Activated T-helper 2 cell treated with anti-CD3 and anti-CD28 coated beads, Interferon-gamma antibody, Interleukin-2, Interleukin-4, amounts not matched to agents 10 μg/mL and 5 μg/mL and 100 μg/mL, durations not matched to agents 14 hours and 24 hours and 36 hours (primary cell): ENCODE measurements at regions not wholly inside any gene's neighbourhood (a gene's known extent, or its start where the extent isn't known, plus 50 kb on each side); places are given as distances from the start of the nearest gene placed in this dataset.

Experiments
- DNase-seq: peaks from one replicate; pipeline ENCODE4 v3.0.0; 2021; ENCODE audit warnings: low spot score
- H3K27ac Mint-ChIP-seq: one replicate; pipeline ENCODE4 v1.8.0; 2021; ENCODE audit warnings: mixed read lengths
- H3K27me3 Mint-ChIP-seq: one replicate; pipeline ENCODE4 v1.8.0; 2021; ENCODE audit warnings: low read depth, mixed read lengths
- H3K36me3 Mint-ChIP-seq: one replicate; pipeline ENCODE4 v1.8.0; 2021; ENCODE audit warnings: low read depth, mixed read lengths
- H3K4me1 Mint-ChIP-seq: one replicate; pipeline ENCODE4 v1.8.0; 2021; ENCODE audit warnings: low read depth, mixed read lengths
- H3K4me3 Mint-ChIP-seq: one replicate; pipeline ENCODE4 v1.8.0; 2021; ENCODE audit warnings: low read depth, mild to moderate bottlenecking, moderate library complexity, mixed read lengths
- H3K9me3 Mint-ChIP-seq: one replicate; pipeline ENCODE4 v1.8.0; 2021; ENCODE audit warnings: mixed read lengths
- intact Hi-C: fragments of 100-400 bp; cut with micrococcal nuclease; formaldehyde crosslinking; loops from one replicate; pipeline ENCODE4 v1.15.1; 2023

GRCh38 chr2:7915302-7916091, 766.4 kb upstream of the ID2 start:
- no peak overlapping the region for H3K4me3 Mint-ChIP-seq
- H3K9me3 Mint-ChIP-seq: peaks cover 4% of the 10 kb centered on the region
- H3K36me3 Mint-ChIP-seq: peaks cover 9% of the 10 kb centered on the region
- H3K27me3 Mint-ChIP-seq: no peaks in the 10 kb centered on the region
- no peak for DNase-seq
- intact Hi-C loops: no loop called here
- no peak overlapping the region for H3K27ac Mint-ChIP-seq
- peaks cover 7% of the 10 kb centered on the region for H3K4me1 Mint-ChIP-seq

GRCh38 chr2:7916670-7917069, 765.2 kb upstream of the ID2 start:
- H3K4me1 Mint-ChIP-seq: peaks cover 7% of the 10 kb centered on the region
- no peak for DNase-seq

GRCh38 chr2:7919510-7919909, 762.3 kb upstream of the ID2 start:
- Mint-ChIP-seq H3K27ac (no peak overlapping the region), H3K4me3 (no peak overlapping the region), H3K9me3 (peaks cover 15% of the 10 kb centered on the region), H3K4me1 (peaks cover 14% of the 10 kb centered on the region), H3K27me3 (no peaks in the 10 kb centered on the region), H3K36me3 (peaks cover 18% of the 10 kb centered on the region)
- no peak for DNase-seq
- intact Hi-C loops: no loop called here

More at GRCh38 chr2:7916670-7917069, 765.2 kb upstream of the ID2 start:
- intact Hi-C loops: no loop called here
- peaks cover 9% of the 10 kb centered on the region for H3K36me3 Mint-ChIP-seq
- no peaks in the 10 kb centered on the region for H3K27me3 Mint-ChIP-seq
- no peak overlapping the region for H3K27ac Mint-ChIP-seq
- no peak overlapping the region for H3K4me3 Mint-ChIP-seq
- H3K9me3 Mint-ChIP-seq: peaks cover 4% of the 10 kb centered on the region

DNA sequence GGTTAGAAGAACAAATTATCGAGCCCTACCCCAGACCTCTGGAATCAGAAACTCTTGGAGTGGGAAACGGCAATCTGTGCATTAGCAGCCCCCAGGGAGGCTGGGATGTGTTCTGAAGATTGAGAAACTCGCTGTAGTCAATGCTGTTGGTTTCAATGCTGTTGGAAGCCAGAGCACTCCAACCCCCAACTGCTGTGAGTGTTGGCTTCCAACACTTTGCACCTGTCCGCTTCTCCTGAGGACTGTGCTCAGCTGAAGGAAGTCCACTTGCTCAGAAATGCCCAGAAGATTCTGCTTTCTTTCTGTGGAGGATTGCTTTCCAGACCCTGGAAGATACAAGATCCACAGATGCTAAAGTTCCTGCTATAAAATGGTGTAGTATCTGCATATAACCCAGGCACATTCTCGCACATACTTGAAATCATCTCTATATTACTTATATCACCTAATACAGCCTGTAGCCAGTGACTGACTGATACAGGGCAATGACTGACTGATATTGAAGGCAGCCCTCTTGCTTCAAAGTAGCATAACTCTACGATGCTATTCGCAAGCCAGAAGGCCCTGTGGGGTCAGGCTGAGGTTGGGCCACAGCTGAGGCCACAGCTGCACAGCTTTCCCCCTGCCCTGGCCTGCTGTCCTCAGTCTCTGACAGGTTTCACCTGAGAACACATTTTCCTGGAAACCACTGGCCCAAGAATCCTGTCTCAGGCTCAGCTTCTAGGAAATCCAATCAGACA, 757.7 kb upstream of the ID2 start:
- Mint-ChIP-seq H3K9me3 (peaks cover 24% of the 10 kb centered on the region), H3K36me3 (peaks cover 26% of the 10 kb centered on the region), H3K4me1 (peaks cover 11% of the 10 kb centered on the region), H3K27me3 (no peaks in the 10 kb centered on the region), H3K4me3 (no peak overlapping the region), H3K27ac (no peak overlapping the region)
- DNase-seq: no peak
- intact Hi-C loops: no loop called here

GRCh38 chr2:7925506-7925905, 756.4 kb upstream of the ID2 start:
- intact Hi-C loops: no loop called here
- no peak for DNase-seq
- Mint-ChIP-seq H3K4me3 (no peak overlapping the region), H3K36me3 (peaks cover 28% of the 10 kb centered on the region), H3K27me3 (no peaks in the 10 kb centered on the region), H3K9me3 (peaks cover 20% of the 10 kb centered on the region), H3K27ac (no peak overlapping the region), H3K4me1 (peaks cover 16% of the 10 kb centered on the region)

DNA sequence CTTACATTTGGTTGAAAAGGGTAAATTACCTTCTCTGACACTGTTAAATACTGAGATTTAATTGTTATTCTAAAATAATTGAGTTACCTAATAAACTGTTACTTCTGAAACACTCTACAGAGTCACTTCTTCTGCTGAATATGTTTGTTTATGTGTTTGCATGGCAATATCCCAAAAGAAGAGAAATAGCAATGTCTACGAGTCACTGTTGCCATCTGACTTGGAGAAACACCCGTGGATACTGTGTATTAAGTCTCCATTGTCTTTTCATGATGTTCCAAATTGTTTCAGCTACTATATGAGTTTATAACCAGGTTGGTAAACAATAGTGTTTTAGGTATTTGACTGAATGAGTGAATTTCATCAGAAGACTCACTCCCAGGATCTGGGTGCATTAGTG, 754.2 kb upstream of the ID2 start:
- Mint-ChIP-seq H3K27ac (peak overlapping the region; percentile 27), H3K9me3 (peaks cover 32% of the 10 kb centered on the region), H3K4me3 (no peak overlapping the region), H3K36me3 (peaks cover 43% of the 10 kb centered on the region), H3K27me3 (no peaks in the 10 kb centered on the region), H3K4me1 (peaks cover 35% of the 10 kb centered on the region)
- no peak for DNase-seq
- intact Hi-C loops: no loop called here

- intact Hi-C loops: no loop called here
- Mint-ChIP-seq H3K4me1 (peaks cover 37% of the 10 kb centered on the region), H3K27ac (peak overlapping the region; percentile 29), H3K4me3 (no peak overlapping the region), H3K9me3 (peaks cover 32% of the 10 kb centered on the region), H3K27me3 (no peaks in the 10 kb centered on the region), H3K36me3 (peaks cover 48% of the 10 kb centered on the region)
- DNase-seq: no peak
Measured at GRCh38 chr2:7929281-7929680, 752.6 kb upstream of the ID2 start.

DNA sequence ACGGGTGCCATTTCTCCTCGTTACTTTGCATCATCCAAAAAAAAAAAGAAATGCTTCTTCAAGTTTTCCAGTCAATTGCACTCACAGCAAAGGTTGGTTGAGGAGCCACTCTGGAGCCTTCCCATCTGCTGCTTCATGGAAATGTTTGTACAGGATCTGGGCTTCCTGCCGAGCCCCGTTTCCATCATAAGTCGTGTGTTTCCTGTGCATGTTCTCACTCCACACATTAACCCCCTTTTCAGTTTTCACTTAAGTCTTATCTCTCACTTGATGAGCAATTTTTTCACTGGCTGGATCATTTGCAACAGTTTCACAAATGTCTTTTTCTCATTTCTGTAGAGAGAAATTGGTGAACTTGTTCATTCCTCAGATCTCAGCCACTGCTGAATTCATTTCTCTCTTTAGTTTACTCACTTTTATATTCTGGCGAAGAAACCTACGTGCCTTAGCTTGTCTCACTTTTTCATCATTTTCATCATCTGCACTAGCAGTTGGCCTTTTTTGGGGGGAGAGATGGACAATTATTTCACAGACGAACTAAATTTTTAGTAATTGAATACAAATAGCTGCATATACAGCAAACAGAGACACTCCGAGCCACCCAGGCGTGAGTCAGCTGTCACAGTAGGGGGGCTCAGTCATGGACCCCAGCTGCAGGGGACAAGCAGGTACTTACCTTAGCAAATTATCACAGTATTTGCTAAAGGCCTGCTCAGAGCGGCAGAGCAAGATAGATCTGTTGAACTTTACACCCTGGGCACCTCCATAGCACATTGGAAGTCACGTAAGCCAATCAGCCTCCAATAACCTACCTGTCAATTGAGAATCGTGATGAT, 750.8 kb upstream of the ID2 start:
- no peak for DNase-seq
- Mint-ChIP-seq H3K27ac (peak overlapping the region; percentile 85), H3K9me3 (peaks cover 33% of the 10 kb centered on the region), H3K36me3 (peaks cover 61% of the 10 kb centered on the region), H3K27me3 (no peaks in the 10 kb centered on the region), H3K4me3 (peak overlapping the region; percentile 17), H3K4me1 (peaks cover 36% of the 10 kb centered on the region)
- intact Hi-C loops: loop anchor here (1.0 to 10.0 kb wide), 18 partner anchors 8 to 750 kb away; no protein-coding TSS in a partner anchor

DNA sequence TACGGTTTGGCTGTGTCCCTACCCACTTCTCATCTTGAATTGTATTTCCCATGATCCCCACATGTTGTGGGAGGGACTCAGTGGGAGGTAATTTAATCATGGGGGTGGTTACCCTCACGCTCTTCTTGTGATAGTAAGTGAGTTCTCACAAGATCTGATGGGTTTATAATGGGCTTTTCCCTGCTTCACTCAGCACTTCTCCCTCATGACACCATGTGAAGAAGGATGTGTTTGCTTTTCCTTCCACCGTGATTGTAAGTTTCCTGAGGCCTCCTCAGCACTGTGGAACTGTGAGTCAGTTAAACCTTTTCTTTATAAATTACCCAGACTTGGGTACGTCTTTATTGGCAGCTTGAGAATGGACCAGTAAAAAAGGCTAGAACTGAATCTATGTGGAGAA, 750.0 kb upstream of the ID2 start:
- peaks cover 65% of the 10 kb centered on the region for H3K36me3 Mint-ChIP-seq
- H3K27ac Mint-ChIP-seq: peak overlapping the region; percentile 85
- DNase-seq: no peak
- H3K4me3 Mint-ChIP-seq: peak overlapping the region; percentile 46
- H3K9me3 Mint-ChIP-seq: peaks cover 33% of the 10 kb centered on the region
- intact Hi-C loops: loop anchor here (1.0 to 10.0 kb wide), 17 partner anchors 7 to 749 kb away; no protein-coding TSS in a partner anchor
- no peaks in the 10 kb centered on the region for H3K27me3 Mint-ChIP-seq
- H3K4me1 Mint-ChIP-seq: peaks cover 41% of the 10 kb centered on the region

DNA sequence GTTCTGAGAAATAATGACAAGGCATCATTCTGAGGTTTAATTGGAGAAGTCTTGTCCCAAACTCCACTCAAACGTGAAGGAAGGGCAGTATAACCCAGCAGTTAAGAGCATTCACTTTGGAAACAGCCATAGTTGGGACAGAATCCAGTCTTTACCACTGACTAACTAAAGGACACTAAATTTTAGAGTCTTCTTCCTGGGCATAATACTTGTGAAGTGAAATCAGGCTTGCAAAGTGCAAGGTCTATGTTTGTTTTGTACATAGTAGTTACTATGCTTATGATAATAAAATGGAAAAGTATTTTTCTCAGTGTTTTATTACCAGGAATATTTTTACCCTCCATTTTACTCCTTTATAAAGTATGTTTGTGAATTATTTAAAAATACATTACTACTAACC, 748.2 kb upstream of the ID2 start:
- DNase-seq: no peak
- Mint-ChIP-seq H3K36me3 (peaks cover 63% of the 10 kb centered on the region), H3K27ac (peak overlapping the region; percentile 81), H3K9me3 (peaks cover 29% of the 10 kb centered on the region), H3K4me3 (peak overlapping the region; percentile 62), H3K27me3 (no peaks in the 10 kb centered on the region), H3K4me1 (peaks cover 44% of the 10 kb centered on the region)
- intact Hi-C loops: loop anchor here (5.0 to 10.0 kb wide), 7 partner anchors 176 to 671 kb away; no protein-coding TSS in a partner anchor

- no peak for DNase-seq
- no peak overlapping the region for H3K27ac Mint-ChIP-seq
- H3K4me1 Mint-ChIP-seq: peaks cover 45% of the 10 kb centered on the region
- peaks cover 28% of the 10 kb centered on the region for H3K9me3 Mint-ChIP-seq
- no peak overlapping the region for H3K4me3 Mint-ChIP-seq
- no peaks in the 10 kb centered on the region for H3K27me3 Mint-ChIP-seq
- intact Hi-C loops: loop anchor here (5.0 to 10.0 kb wide), 7 partner anchors 177 to 670 kb away; no protein-coding TSS in a partner anchor
- peaks cover 60% of the 10 kb centered on the region for H3K36me3 Mint-ChIP-seq
Measured at GRCh38 chr2:7934476-7934875, 747.4 kb upstream of the ID2 start.

DNA sequence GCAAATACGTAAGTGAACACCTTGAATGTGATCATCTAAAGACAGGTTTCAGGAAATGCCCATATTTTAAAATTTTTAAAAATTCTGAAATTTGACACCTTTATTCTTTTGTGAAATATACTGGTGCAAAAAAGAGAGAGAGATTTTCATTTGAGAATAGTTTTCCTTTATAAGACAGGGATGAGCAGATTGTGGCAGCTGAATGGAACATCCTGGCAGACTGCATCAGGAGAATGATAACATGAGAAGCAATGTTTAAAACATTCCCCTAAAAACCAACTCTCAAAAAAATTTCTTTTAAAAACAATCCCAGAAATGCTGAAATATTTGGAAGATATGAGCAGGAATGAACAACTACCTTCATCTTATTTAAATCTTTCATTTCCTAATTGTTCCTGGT, 744.8 kb upstream of the ID2 start:
- no peak overlapping the region for H3K4me3 Mint-ChIP-seq
- H3K27me3 Mint-ChIP-seq: no peaks in the 10 kb centered on the region
- peaks cover 26% of the 10 kb centered on the region for H3K9me3 Mint-ChIP-seq
- DNase-seq: no peak
- H3K27ac Mint-ChIP-seq: no peak overlapping the region
- peaks cover 55% of the 10 kb centered on the region for H3K36me3 Mint-ChIP-seq
- peaks cover 45% of the 10 kb centered on the region for H3K4me1 Mint-ChIP-seq
- intact Hi-C loops: loop anchor here (10.0 kb wide), 2 partner anchors 578 to 668 kb away; no protein-coding TSS in a partner anchor
